Thyroid gland (tissue), 4 donors: ENCODE measurements at regions not wholly inside any gene's neighbourhood (a gene's known extent, or its start where the extent isn't known, plus 50 kb on each side); places are given as distances from the start of the nearest gene placed in this dataset.

Experiments
- DNase-seq, 2 donors: peaks; one replicate each; pipeline ENCODE4 v3.0.0-alpha.2; 2019
- H3K27ac ChIP-seq, 3 donors: fragments of 200-600 bp; sonication (generic); 1 replicate in 2 of 3; 2 replicates in 1 of 3; pipeline ENCODE4 v1.5.1; 2016 to 2019; ENCODE audit warnings: mild to moderate bottlenecking in 1 of 3, moderate library complexity in 1 of 3
- H3K27me3 ChIP-seq: fragments of 200-600 bp; sonication (generic); one replicate; pipeline ENCODE4 v1.5.1; 2019
- H3K36me3 ChIP-seq, 2 donors: fragments of 200-600 bp; sonication (generic); one replicate each; pipeline ENCODE4 v1.5.1; 2016 to 2019
- H3K4me1 ChIP-seq, 2 donors: fragments of 200-600 bp; sonication (generic); one replicate each; pipeline ENCODE4 v1.5.1; 2017 to 2019
- H3K4me3 ChIP-seq, 3 donors: fragments of 200-600 bp; sonication (generic); replicated peaks in 1 of 3; 1 replicate in 2 of 3; 2 replicates in 1 of 3; pipeline ENCODE4 v1.5.1; 2016; ENCODE audit warnings: mild to moderate bottlenecking in 1 of 3
- H3K9me3 ChIP-seq: fragments of 200-600 bp; sonication (generic); one replicate; pipeline ENCODE4 v1.5.1; 2017
- CTCF ChIP-seq, 6 experiments: fragments of 200-600 bp in 3 of 6; fragments of 450-650 bp in 3 of 6; sonication (generic) in 3 of 6; IDR thresholded peaks; one replicate each; pipeline ENCODE4 v1.5.1; 2016 to 2019; ENCODE audit warnings: antibody characterized with exemption in 6 of 6, mild to moderate bottlenecking in 2 of 6, inconsistent platforms in 1 of 6, moderate library complexity in 1 of 6
- POLR2A ChIP-seq, 2 donors: fragments of 450-650 bp; IDR thresholded peaks; one replicate each; pipeline ENCODE4 v1.6.1; 2017; ENCODE audit warnings: antibody characterized with exemption in 2 of 2, mild to moderate bottlenecking in 2 of 2, moderate library complexity in 1 of 2
- WGBS, 2 donors: methylation state at CpG; one replicate each; pipeline ENCODE4 v1.1.5; 2017; 5-methylcytosine and 5-hydroxymethylcytosine counted together
- intact Hi-C: fragments of 100-400 bp; cut with DNase I; formaldehyde crosslinking; loops from one replicate; pipeline ENCODE4 v1.15.1; 2023

- no peak for DNase-seq
- 43 to 48% methylated on average over 4 of the region's 4 CpGs for WGBS, 2 donors
- H3K36me3 ChIP-seq = no peaks in the 10 kb centered on the region
Observed at GRCh38 chr5:136418301-136418700, 53.0 kb upstream of the TRPC7 start.

More at GRCh38 chr5:136418301-136418700, 53.0 kb upstream of the TRPC7 start:
- H3K27ac ChIP-seq = no peak overlapping the region
- TF ChIP-seq CTCF (IDR thresholded peaks at IDR 0.05) (no peak), POLR2A (IDR thresholded peaks at IDR 0.05) (no peak)
- intact Hi-C loops = no loop called here
- no peaks in the 10 kb centered on the region for H3K9me3 ChIP-seq
- no peak overlapping the region for H3K4me3 ChIP-seq
- no peaks in the 10 kb centered on the region for H3K27me3 ChIP-seq
- H3K4me1 ChIP-seq = no peaks in the 10 kb centered on the region
